ENCODE measurements at regions not wholly inside any gene's neighbourhood (a gene's known extent, or its start where the extent isn't known, plus 50 kb on each side); places are given as distances from the start of the nearest gene placed in this dataset.

DNA sequence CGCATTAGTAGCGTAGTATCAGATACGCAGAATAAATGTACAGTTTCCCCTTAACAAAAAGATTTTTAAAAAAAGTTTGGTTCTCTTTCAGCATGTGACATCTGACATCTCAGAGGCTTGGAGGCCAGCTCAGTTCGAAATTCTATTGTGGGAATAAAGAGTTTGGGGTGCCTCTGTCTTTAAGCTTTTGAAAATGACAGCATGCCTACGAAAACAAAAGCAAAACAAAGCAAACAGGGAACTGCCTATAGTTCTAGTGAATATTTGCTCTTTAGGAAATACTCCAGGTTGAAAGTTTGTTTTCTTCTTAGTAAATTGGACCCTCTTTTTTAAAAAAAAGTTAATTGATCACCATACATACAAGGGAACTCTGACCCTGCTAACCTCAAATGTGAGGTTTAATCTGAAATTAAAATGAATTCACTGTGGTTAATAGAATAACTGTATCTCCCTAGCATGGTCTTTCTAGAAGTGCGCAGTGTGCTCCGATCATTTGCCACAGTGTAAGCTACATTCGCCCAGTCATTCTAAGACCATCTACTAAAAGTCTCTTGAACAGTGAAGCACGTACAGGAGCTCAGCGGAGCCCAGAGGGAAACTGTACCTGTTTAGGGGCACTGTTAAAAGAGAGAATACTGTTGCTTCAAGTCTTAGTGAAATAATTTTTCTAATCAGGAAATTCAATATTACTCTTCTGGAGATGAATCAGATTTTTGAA, 347.0 kb upstream of the CDH2 start:
- intact Hi-C loops (cut with DNase I), result no loop called here
- no peak for DNase-seq
- no peak for ATAC-seq (ENCODE audit: poor library complexity)

GRCh38 chr18:28522236-28522635, 345.3 kb upstream of the CDH2 start:
- ATAC-seq (ENCODE audit: poor library complexity) (no peak), DNase-seq (no peak)
- intact Hi-C loops (cut with DNase I), result no loop called here

GRCh38 chr18:28519997-28520396, 343.1 kb upstream of the CDH2 start:
- DNase-seq, result no peak
- intact Hi-C loops (cut with DNase I), result no loop called here
- no peak for ATAC-seq (ENCODE audit: poor library complexity)

GRCh38 chr18:28514699-28515098, 337.8 kb upstream of the CDH2 start:
- intact Hi-C loops (cut with DNase I), result no loop called here
- ATAC-seq (ENCODE audit: poor library complexity), result no peak
- no peak for DNase-seq

DNA sequence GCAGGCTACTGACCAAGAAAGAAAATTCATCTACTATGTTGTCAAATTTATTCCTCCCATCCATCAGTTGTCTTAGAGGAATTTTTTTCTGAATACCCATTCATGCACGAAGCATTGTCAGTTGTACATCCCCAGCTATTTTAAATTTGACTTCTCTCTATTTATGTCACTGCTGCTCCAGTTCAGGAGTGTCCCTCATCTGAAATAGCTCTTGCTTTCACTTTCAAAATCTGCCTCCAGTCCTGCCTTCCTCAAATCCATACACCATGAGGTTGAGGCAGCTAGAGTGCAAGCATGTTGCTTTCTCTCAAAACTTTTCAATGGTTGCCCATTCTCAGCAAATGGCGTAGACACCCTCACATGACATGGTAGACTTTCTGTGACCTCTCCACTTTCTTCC, 335.4 kb upstream of the CDH2 start:
- intact Hi-C loops (cut with DNase I), result no loop called here
- ATAC-seq (ENCODE audit: poor library complexity) (peak; percentile 65), DNase-seq (no peak)

DNA sequence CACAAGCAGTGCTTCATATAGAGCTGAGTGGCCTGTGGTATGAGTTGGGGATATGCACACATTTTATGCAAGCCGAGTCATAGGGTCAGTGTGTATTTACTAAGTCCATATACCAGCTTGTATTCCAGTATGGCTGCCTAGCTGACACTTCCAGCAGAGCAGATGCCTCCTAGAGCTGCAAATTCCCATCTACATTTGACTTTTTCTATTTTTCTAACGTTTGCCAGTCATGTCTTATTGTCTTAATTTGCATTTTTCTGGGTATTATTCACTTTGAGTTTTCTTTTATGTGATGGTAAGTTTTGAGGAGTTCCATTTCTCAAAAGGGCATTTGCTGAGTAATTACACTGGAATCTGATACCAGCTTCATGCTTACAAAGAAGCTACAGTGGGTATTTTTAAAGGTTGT, 334.5 kb upstream of the CDH2 start:
- intact Hi-C loops (cut with DNase I), result no loop called here
- no peak for ATAC-seq (ENCODE audit: poor library complexity)

DNA sequence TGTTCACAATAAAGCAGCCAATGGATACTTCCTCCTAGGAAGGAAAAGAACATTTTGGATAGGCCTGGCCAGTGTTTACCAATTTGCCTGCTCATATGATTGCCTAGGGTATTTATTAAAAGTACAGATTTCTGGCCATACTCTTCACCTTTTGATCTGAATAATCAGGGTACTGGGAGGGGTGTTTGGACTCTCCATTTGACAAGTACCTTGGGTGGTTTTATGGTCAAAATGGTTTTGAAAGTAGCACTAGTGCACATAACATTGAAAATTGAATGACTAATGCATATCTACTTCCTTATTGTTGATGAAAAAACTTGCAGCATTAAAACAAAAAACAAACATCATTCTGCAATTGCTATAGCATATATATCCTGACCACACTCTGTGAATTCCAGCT, 333.3 kb upstream of the CDH2 start:
- no peak for DNase-seq
- ATAC-seq (ENCODE audit: poor library complexity), result no peak
- intact Hi-C loops (cut with DNase I), result no loop called here

More for the DNA sequence above, 334.5 kb upstream of the CDH2 start:
- no peak for DNase-seq

- no peak for DNase-seq
- ATAC-seq (ENCODE audit: poor library complexity), result no peak
- intact Hi-C loops (cut with DNase I), result no loop called here
Observed at GRCh38 chr18:28504066-28504465, 327.1 kb upstream of the CDH2 start.

- intact Hi-C loops (cut with DNase I), result no loop called here
- DNase-seq (no peak), ATAC-seq (ENCODE audit: poor library complexity) (no peak)
Observed at GRCh38 chr18:28494151-28494550, 317.2 kb upstream of the CDH2 start.

- intact Hi-C loops (cut with DNase I), result no loop called here
- ATAC-seq (ENCODE audit: poor library complexity), result no peak
- DNase-seq, result no peak
Observed at GRCh38 chr18:28485918-28486317, 309.0 kb upstream of the CDH2 start.

DNA sequence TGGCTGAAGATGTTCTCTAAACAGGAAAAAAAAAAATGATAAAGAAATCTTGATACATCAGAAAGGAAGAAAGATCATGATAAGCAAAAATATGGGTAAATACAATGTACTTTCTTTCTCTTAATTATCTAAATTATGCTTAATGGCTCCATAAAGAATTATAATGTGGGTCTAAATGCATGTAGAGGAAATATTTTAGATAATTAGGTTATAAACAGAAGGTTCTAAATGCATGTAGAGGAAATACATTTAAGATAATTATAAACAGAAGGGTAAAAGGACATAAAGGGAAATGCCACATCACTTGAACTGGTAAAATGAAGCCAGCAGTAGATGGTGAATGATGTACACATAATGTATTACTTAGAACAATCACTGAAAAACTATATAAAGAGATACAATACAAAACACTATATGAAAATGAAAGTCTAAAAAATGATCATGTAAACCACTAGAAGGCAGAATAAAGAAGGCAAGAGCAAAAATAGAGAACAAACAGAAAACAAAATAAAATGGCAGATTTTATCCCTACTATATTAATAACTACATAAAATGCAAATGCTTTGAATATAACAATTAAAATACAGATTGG, 308.4 kb upstream of the CDH2 start:
- ATAC-seq (ENCODE audit: poor library complexity), result no peak
- intact Hi-C loops (cut with DNase I), result no loop called here
- DNase-seq, result no peak

GRCh38 chr18:28478531-28478930, 301.6 kb upstream of the CDH2 start:
- DNase-seq, result no peak
- intact Hi-C loops (cut with DNase I), result no loop called here
- no peak for ATAC-seq (ENCODE audit: poor library complexity)

DNA sequence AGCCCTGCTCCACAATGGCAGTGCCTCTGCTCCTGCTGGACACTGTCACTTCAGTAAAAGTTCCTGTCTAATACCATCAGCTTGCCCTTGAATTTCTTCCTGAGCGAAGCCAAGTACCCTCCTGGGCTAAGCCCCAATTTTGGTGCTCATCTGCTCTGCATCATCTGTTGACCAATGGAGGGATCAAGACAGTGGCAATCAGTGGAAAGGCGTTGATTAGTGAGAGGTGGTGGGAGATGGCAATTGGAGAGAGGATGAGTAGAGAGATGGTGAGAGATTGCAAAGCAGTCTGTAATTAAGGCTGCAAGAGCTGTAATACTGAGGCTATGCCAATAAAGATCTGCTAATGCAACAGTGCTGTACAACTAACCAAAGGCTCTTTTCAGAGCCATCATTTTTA, 299.4 kb upstream of the CDH2 start:
- intact Hi-C loops (cut with DNase I), result no loop called here
- DNase-seq, result no peak
- no peak for ATAC-seq (ENCODE audit: poor library complexity)

DNA sequence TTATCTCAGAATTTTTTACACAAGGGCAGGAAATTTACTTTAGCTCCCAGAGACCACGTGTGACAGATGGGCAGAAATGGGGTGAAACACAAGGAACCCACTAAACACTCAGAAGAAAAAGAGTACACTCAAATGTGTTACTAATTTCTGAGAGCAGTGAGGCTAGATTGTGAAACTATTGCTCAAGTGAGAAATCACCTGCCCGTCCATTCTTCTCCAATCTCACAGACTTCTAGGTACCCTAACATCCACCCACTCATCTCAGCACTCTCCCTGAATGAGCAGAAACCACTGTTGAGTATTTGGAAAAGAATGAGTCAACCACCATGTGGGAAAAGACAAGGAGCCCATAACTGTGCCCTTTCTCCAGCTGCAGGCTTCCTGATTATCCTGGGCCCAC, 293.0 kb upstream of the CDH2 start:
- no peak for ATAC-seq (ENCODE audit: poor library complexity)
- DNase-seq, result no peak
- intact Hi-C loops (cut with DNase I), result no loop called here

DNA sequence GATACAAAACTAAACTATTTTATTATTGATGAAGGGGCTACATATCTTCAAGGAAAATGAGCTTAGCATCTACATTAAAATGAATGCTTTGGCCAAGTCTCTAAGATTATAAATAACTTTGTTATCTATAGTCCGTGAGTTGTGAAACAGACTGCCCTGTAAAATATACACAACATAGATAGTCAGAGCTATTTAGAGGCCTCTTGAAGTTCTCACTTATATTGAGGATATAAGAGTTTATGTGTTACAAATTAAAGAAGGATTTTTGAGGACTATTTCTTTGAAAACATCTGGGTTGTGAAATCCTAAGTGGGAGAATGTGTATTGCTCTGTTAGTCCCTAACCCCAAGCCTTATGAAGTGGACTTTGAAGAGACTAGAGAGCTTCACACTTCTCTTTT, 292.0 kb upstream of the CDH2 start:
- DNase-seq, result no peak
- ATAC-seq (ENCODE audit: poor library complexity), result peak; percentile 69
- intact Hi-C loops (cut with DNase I), result no loop called here

DNA sequence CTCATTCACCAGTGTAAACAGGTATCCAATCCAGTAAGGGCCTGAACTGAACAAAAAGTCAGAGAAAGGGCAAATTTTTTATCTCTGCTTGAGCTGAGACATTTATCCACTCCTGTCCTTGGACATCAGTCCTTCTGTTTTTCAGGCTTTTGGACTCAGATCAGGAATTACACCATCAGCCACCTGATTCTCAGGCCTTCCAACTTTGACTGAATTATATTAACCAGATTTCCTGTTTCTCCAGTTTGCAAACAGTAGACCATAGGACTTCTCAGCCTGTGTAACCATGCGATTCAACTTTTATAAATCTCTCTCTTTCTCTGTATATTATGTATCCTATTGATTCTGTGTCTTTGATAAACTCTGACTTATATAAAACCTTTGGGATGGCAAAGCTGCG, 289.3 kb upstream of the CDH2 start:
- intact Hi-C loops (cut with DNase I), result no loop called here
- peak; percentile 22 for ATAC-seq (ENCODE audit: poor library complexity)
- DNase-seq, result no peak

GRCh38 chr18:28459587-28459986, 282.7 kb upstream of the CDH2 start:
- DNase-seq, result no peak
- intact Hi-C loops (cut with DNase I), result no loop called here
- no peak for ATAC-seq (ENCODE audit: poor library complexity)

- intact Hi-C loops (cut with DNase I), result no loop called here
- DNase-seq (no peak), ATAC-seq (ENCODE audit: poor library complexity) (no peak)
Observed at GRCh38 chr18:28458751-28459150, 281.8 kb upstream of the CDH2 start.

DNA sequence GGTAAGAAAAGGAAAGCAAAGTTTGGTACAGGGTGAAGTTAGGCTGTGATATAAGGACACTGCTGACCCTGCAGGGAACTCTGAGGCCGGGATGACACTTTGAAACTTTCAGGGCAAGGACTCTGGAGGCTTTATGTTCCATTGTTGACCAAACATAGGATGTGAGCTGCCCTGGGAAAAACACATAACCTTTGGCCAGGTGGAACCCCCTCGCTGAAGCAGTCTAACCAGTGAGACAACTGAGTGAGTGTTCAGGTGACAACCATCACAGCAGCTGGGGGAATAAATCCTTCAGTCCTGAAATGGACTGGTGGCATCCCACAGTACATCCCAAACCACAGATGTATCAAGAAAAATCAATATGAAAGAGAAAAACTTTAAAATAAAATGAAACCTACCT, 280.9 kb upstream of the CDH2 start:
- DNase-seq (no peak), ATAC-seq (ENCODE audit: poor library complexity) (no peak)
- intact Hi-C loops (cut with DNase I), result no loop called here

DNA sequence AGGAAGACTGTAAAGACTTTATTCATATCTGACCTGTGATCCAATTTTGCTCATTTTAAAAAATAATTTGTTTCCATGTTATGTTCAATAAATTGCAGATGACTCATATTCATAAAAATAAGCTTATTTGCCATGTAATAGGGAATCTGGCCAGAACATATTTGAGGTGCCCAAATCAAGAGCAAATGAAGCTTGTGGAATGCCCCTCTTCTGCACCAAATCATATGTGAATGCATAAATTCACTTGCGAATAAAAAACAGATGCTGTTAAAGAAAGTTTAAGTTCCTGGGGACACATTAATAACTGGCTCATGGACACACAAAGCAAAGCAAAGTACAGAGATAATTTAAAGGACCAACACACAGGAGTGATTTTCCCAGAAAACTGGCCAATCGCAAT, 279.0 kb upstream of the CDH2 start:
- ATAC-seq (ENCODE audit: poor library complexity), result no peak
- DNase-seq, result no peak
- intact Hi-C loops (cut with DNase I), result no loop called here

DNA sequence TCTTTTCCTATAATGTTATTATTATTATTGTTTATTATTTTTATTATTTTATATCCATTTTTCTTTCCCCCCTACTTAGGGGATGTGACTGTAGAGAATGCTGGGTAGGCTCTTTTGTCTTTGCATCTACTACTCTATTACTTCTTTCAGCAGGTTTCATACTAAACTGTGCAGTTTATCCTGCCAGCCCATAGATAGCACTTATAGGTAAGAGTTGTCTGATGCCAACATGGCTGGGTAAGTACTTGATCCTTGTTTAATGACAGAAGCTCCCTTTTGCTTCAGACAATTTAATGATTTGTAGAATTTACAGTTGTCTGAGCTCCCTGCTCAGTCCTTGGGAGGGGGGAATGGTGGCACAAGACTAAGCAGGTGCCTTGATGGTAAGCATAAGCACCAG, 262.9 kb upstream of the CDH2 start:
- ATAC-seq (ENCODE audit: poor library complexity), result no peak
- DNase-seq, result no peak
- intact Hi-C loops (cut with DNase I), result no loop called here

Measured in Right ventricle myocardium superior (tissue), 1 donor.